Right lobe of liver (tissue), 6 donors: ENCODE measurements at regions not wholly inside any gene's neighbourhood (a gene's known extent, or its start where the extent isn't known, plus 50 kb on each side); places are given as distances from the start of the nearest gene placed in this dataset.

ENCODE experiments used
- ATAC-seq, 4 donors: fragments of 200-7000 bp; cut with Tn5 transposase; one replicate each; pipeline ENCODE4 v1.9.1; 2020; ENCODE audit warnings: mild to moderate bottlenecking in 4 of 4, moderate library complexity in 4 of 4
- DNase-seq, 3 donors: peaks; one replicate each; pipeline ENCODE4 v3.0.0-alpha.2; 2020
- H3K27ac ChIP-seq, 3 donors: fragments of 200-600 bp; one replicate each; pipeline ENCODE4 v1.8.0; 2022
- H3K27me3 ChIP-seq, 2 donors: fragments of 200-600 bp; one replicate each; pipeline ENCODE4 v1.8.0; 2022
- H3K36me3 ChIP-seq, 4 donors: fragments of 200-600 bp; sonication (generic) in 1 of 4; one replicate each; pipeline versions ENCODE4 v1.5.1 to v1.8.0; 2017 to 2022; ENCODE audit warnings: control low read depth in 1 of 4
- H3K4me1 ChIP-seq, 4 donors: fragments of 200-600 bp; sonication (generic) in 1 of 4; one replicate each; pipeline versions ENCODE4 v1.5.1 to v1.8.0; 2017 to 2022; ENCODE audit warnings: control low read depth in 1 of 4
- H3K4me3 ChIP-seq, 3 donors: fragments of 200-600 bp; one replicate each; pipeline ENCODE4 v1.8.0; 2022
- H3K9me3 ChIP-seq, 4 donors: fragments of 200-600 bp; sonication (generic) in 1 of 4; one replicate each; pipeline versions ENCODE4 v1.5.1 to v1.8.0; 2017 to 2022; ENCODE audit warnings: control low read depth in 1 of 4
- CTCF ChIP-seq, 4 donors: fragments of 200-600 bp in 3 of 4; fragments of 450-650 bp in 1 of 4; IDR thresholded peaks; one replicate each; pipeline versions ENCODE4 v1.5.1 to v1.8.0; 2016 to 2022; ENCODE audit warnings: antibody characterized with exemption in 4 of 4, mild to moderate bottlenecking in 2 of 4
- POLR2A ChIP-seq: fragments of 450-650 bp; IDR thresholded peaks from one replicate; pipeline ENCODE4 v1.6.1; 2017; ENCODE audit warnings: antibody characterized with exemption, mild to moderate bottlenecking
- WGBS: methylation state at CpG from one replicate; pipeline ENCODE4 v1.1.6; 2018; ENCODE audit warnings: low coverage, low lambda C conversion rate; ENCODE audit not compliant: insufficient coverage; ENCODE audit errors: missing lambda C conversion rate; 5-methylcytosine and 5-hydroxymethylcytosine counted together
- intact Hi-C, 2 donors: fragments of 100-400 bp; cut with DNase I; formaldehyde crosslinking; loops; one replicate each; pipeline versions ENCODE4 v1.11.2 to v1.14.1; 2022
- donor health status: DM: no; HTN: yes; CAD: no.
- donor health status: DM: no; HTN: no; CAD: no.
- donor health status: DM: no; HTN: no; CAD: no.
- donor health status: DM: no; HTN: yes; CAD: no.
- donor health status: DM: no; HTN: yes; CAD: no.

DNA sequence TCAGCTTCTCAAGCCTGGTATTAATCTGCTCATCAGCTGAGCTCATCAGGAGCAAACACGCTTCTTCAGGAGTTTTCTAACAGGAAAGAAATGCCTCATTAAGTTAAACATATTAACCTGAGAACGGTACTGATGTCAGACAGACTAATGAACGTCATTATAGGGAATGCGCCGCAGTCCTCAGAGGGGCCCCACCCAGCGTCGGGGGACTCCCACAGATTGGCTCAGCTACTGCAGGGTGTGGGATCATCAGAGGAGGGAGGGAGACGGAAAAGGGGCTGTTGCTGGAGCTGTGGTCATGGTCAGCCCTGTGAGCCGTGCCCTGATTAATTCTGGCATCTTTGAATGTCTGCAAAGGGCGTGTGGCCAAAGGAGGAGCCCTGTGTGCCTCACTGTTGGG is 348.5 kb downstream of the PTPRU start:
- Histone ChIP-seq H3K4me1 (no peaks in the 10 kb centered on the region), H3K27ac (no peak overlapping the region), H3K27me3 (no peaks in the 10 kb centered on the region), H3K4me3 (no peak overlapping the region), H3K9me3 (no peaks in the 10 kb centered on the region), H3K36me3 (no peaks in the 10 kb centered on the region)
- TF ChIP-seq POLR2A: no peak
- DNase-seq: no peak
- intact Hi-C loops: no loop called here
- no peak for ATAC-seq
- 33% methylated on average over 10 of the region's 10 CpGs for WGBS

DNA sequence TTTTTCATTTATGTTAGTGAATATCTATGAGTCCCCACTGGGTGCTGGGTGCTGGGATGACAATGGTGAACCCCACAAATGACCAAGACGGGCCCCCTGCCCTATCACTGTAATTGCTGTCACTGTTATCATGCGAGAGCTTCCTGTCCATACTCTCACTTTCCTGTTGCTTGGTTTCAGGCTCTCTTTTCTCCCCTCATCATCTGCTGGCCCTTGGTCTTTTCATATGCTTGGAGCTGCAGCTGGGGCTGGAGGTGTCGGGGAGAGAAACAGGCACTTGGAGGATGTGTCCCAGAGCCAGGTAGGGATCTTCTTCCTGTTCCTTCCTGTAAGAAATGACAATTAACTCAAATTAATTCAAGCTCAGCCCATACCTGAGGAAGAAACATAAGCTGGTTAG is 348.0 kb downstream of the PTPRU start:
- 23% methylated on average over 3 of the region's 3 CpGs for WGBS
- no peak overlapping the region for H3K27ac ChIP-seq
- no peaks in the 10 kb centered on the region for H3K9me3 ChIP-seq
- TF ChIP-seq POLR2A: no peak
- TF ChIP-seq CTCF (IDR thresholded peaks at IDR 0.05): no peak
- no peak overlapping the region for H3K4me3 ChIP-seq
- H3K36me3 ChIP-seq: no peaks in the 10 kb centered on the region
- ATAC-seq (no peak), DNase-seq (no peak)
- intact Hi-C loops: no loop called here
- H3K27me3 ChIP-seq: no peaks in the 10 kb centered on the region
- no peaks in the 10 kb centered on the region for H3K4me1 ChIP-seq

GRCh38 chr1:29583727-29584126 is 347.4 kb downstream of the PTPRU start:
- Histone ChIP-seq H3K27me3 (no peaks in the 10 kb centered on the region), H3K9me3 (no peaks in the 10 kb centered on the region), H3K36me3 (no peaks in the 10 kb centered on the region), H3K4me1 (no peaks in the 10 kb centered on the region), H3K4me3 (no peak overlapping the region), H3K27ac (no peak overlapping the region)
- TF ChIP-seq POLR2A: no peak
- intact Hi-C loops: no loop called here
- no CpG with 5 or more reads among the region's 5 CpGs for WGBS
- ATAC-seq (no peak), DNase-seq (no peak)

- Histone ChIP-seq H3K9me3 (no peaks in the 10 kb centered on the region), H3K27ac (no peak overlapping the region), H3K36me3 (no peaks in the 10 kb centered on the region), H3K27me3 (no peaks in the 10 kb centered on the region), H3K4me1 (no peaks in the 10 kb centered on the region), H3K4me3 (no peak overlapping the region)
- intact Hi-C loops: no loop called here
- no peak for ATAC-seq
- DNase-seq: no peak
- WGBS: 66% methylated on average over 4 of the region's 4 CpGs
- no peak for TF ChIP-seq CTCF (IDR thresholded peaks at IDR 0.05)
- TF ChIP-seq POLR2A: no peak
Measured at GRCh38 chr1:29581256-29581655, 344.9 kb downstream of the PTPRU start.

- no peak for DNase-seq
- no peaks in the 10 kb centered on the region for H3K9me3 ChIP-seq
- H3K36me3 ChIP-seq: no peaks in the 10 kb centered on the region
- TF ChIP-seq CTCF (IDR thresholded peaks at IDR 0.05): no peak
- no peak for TF ChIP-seq POLR2A
- ATAC-seq: no peak
- no peaks in the 10 kb centered on the region for H3K4me1 ChIP-seq
- 65% methylated on average over 5 of the region's 5 CpGs for WGBS
- intact Hi-C loops: no loop called here
- H3K27me3 ChIP-seq: no peaks in the 10 kb centered on the region
- no peak overlapping the region for H3K4me3 ChIP-seq
- H3K27ac ChIP-seq: no peak overlapping the region
Measured at GRCh38 chr1:29579821-29580425, 343.6 kb downstream of the PTPRU start.

DNA sequence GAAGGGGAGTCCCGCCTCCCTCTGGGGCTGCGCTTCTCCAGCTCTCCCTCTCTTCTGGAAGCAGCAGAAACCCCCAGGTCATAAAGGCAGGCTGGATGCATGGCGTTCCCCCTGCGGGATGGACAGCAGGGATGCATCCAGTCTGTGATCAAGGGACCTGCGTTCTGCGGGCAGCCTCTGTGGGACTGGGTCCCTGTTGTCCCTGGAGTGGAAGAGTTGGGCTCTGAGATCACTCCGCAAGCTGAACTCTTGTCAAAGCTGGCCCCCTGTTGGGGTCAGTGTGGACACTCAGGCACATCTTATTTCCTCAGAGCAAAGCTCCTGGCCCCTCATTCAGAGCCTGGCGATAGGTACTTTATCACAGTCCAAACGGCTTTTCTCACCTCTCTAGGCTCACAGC is 341.2 kb downstream of the PTPRU start:
- H3K27ac ChIP-seq: no peak overlapping the region
- H3K27me3 ChIP-seq: no peaks in the 10 kb centered on the region
- no peak overlapping the region for H3K4me3 ChIP-seq
- H3K36me3 ChIP-seq: no peaks in the 10 kb centered on the region
- no peak for TF ChIP-seq POLR2A
- TF ChIP-seq CTCF (IDR thresholded peaks at IDR 0.05): no peak
- 37% methylated on average over 7 of the region's 9 CpGs for WGBS
- DNase-seq (no peak), ATAC-seq (no peak)
- no peaks in the 10 kb centered on the region for H3K9me3 ChIP-seq
- H3K4me1 ChIP-seq: no peaks in the 10 kb centered on the region
- intact Hi-C loops: no loop called here
